HG02852 (cell line): ENCODE measurements at regions not wholly inside any gene's neighbourhood (a gene's known extent, or its start where the extent isn't known, plus 50 kb on each side); places are given as distances from the start of the nearest gene placed in this dataset.

ENCODE experiments used
- ATAC-seq: cut with Tn5 transposase; IDR thresholded peaks from one replicate; pipeline ENCODE4 v1.9.1; 2021; ENCODE audit warnings: mild to moderate bottlenecking, moderate library complexity; ENCODE audit not compliant: unreplicated experiment

GRCh38 chr13:111394211-111394922 lies 73.9 kb downstream of the TEX29 start:
- no peak for ATAC-seq

GRCh38 chr13:111395511-111396393 lies 75.3 kb downstream of the TEX29 start:
- no peak for ATAC-seq

- no peak for ATAC-seq
Observed at GRCh38 chr13:111396457-111396856, 76.0 kb downstream of the TEX29 start.

- ATAC-seq: no peak
Observed at GRCh38 chr13:111397202-111397880, 76.9 kb downstream of the TEX29 start.

- no peak for ATAC-seq
Observed at GRCh38 chr13:111398196-111398595, 77.8 kb downstream of the TEX29 start.

- no peak for ATAC-seq
Observed at GRCh38 chr13:111398715-111399299, 78.4 kb downstream of the TEX29 start.

GRCh38 chr13:111399334-111399733 lies 78.9 kb downstream of the TEX29 start:
- ATAC-seq: no peak

GRCh38 chr13:111399776-111400538 lies 79.5 kb downstream of the TEX29 start:
- ATAC-seq: no peak

GRCh38 chr13:111401151-111401550 lies 80.7 kb downstream of the TEX29 start:
- no peak for ATAC-seq

- no peak for ATAC-seq
Observed at GRCh38 chr13:111401755-111402154, 81.3 kb downstream of the TEX29 start.

GRCh38 chr13:111402441-111402840 lies 82.0 kb downstream of the TEX29 start:
- no peak for ATAC-seq

- no peak for ATAC-seq
Observed at GRCh38 chr13:111403266-111403665, 82.8 kb downstream of the TEX29 start.

GRCh38 chr13:111404746-111405145 lies 84.3 kb downstream of the TEX29 start:
- ATAC-seq: no peak

- ATAC-seq: no peak
Observed at GRCh38 chr13:111406636-111407035, 86.2 kb downstream of the TEX29 start.

- ATAC-seq: no peak
Observed at GRCh38 chr13:111407381-111408131, 87.1 kb downstream of the TEX29 start.

GRCh38 chr13:111409413-111409812 lies 89.0 kb downstream of the TEX29 start:
- no peak for ATAC-seq

GRCh38 chr13:111410232-111411021 lies 90.0 kb downstream of the TEX29 start:
- ATAC-seq: no peak

- ATAC-seq: no peak
Observed at GRCh38 chr13:111411151-111411858, 90.9 kb downstream of the TEX29 start.
